NCI-H345 treated with DMSO at 0.1 percent for 48 hours (cell line): ENCODE measurements at regions not wholly inside any gene's neighbourhood (a gene's known extent, or its start where the extent isn't known, plus 50 kb on each side); places are given as distances from the start of the nearest gene placed in this dataset.
"Not testable (repeated sequence)": the region's sequence is repeated elsewhere in the genome, so short reads cannot be mapped to it uniquely, and the experiment has no call there.

Experiments
- DNase-seq: peaks from one replicate; lab custom pipeline; 2025; ENCODE audit not compliant: unreplicated experiment; lab: John Stamatoyannopoulos, UW

DNA sequence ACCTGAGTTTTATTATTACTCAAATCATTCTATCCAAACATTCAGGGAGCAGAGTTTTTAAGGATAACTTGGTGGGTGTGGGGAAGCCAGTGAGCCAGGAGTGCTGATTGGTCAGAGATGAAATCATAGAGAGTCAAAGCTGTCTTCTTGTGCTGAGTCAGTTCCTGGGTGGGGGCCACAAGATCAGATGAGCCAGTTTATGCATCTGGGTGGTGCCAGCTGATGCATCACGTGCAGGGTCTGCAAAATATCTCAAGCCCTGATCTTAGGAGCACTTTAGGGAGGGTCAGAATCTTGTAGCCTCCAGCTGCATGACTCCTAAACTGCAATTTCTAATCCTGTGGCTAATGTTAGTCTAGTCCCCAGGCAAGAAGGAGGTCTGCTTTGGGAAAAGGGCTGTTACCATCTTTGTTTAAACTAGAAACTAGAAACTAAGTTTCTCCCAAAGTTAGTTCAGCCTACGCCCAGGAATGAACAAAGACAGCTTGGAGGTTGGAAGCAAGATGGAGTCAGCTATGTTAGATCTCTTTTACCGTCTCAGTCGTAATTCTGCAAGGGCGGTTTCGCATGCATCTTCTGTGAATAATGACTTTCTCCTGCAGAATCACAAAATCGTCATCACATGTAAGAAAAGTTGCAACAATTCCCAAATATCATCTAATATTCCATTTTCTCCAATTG, 97.5 kb downstream of the ZNF664 start:
- DNase-seq, result not testable (repeated sequence)

GRCh38 chr12:124071075-124071443, 98.0 kb downstream of the ZNF664 start:
- DNase-seq, result no peak

GRCh38 chr12:124073356-124074035, 100.5 kb downstream of the ZNF664 start:
- no peak for DNase-seq

DNA sequence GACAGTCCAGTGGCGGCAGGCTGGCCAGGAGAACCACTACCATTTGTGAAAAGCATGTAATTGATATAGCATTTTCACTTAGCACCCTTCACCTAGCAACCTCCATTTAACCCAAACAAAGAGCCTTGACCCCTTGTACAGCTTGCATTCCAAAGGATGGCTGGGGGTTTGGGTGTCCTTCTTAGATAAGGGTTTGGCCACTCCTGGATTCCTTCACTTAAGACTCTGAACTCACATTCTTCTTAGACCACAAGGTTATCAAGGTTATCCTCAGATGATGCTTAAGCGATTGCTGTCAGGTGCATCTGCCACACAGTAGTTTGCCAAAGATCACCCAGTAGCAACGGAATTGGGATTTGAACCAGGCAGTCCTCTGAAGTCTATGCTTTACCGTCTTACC, 102.8 kb downstream of the ZNF664 start:
- DNase-seq, result no peak

- no peak for DNase-seq
Measured at GRCh38 chr12:124077701-124078100, 104.7 kb downstream of the ZNF664 start.

- DNase-seq, result no peak
Measured at GRCh38 chr12:124078800-124079199, 105.8 kb downstream of the ZNF664 start.

DNA sequence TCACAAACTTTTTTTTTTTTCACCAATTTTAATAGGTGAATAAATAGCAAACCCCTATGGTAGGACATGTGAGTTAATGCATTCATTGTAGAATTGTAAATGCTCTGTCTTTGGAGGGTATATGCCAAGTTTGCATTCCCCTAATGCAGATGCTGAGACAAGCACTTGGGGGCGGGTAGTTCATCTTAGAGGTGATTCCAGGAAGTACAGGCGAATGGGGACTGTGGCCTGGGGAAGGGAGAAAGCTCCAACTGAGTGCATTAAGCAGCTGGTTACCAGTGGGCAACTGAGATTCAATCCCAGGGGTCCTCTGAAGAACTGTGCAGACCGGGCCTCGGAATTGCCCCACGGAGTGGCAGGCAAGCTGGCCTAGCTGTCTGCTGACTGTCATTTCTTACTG, 107.6 kb downstream of the ZNF664 start:
- DNase-seq, result no peak

- DNase-seq, result no peak
Measured at GRCh38 chr12:124082012-124082411, 109.0 kb downstream of the ZNF664 start.

- no peak for DNase-seq
Measured at GRCh38 chr12:124082687-124083086, 109.7 kb downstream of the ZNF664 start.

GRCh38 chr12:124083708-124084107, 110.7 kb downstream of the ZNF664 start:
- DNase-seq, result no peak

- no peak for DNase-seq
Measured at GRCh38 chr12:124085419-124086296, 112.6 kb downstream of the ZNF664 start.

- no peak for DNase-seq
Measured at GRCh38 chr12:124086299-124086898, 113.4 kb downstream of the ZNF664 start.

DNA sequence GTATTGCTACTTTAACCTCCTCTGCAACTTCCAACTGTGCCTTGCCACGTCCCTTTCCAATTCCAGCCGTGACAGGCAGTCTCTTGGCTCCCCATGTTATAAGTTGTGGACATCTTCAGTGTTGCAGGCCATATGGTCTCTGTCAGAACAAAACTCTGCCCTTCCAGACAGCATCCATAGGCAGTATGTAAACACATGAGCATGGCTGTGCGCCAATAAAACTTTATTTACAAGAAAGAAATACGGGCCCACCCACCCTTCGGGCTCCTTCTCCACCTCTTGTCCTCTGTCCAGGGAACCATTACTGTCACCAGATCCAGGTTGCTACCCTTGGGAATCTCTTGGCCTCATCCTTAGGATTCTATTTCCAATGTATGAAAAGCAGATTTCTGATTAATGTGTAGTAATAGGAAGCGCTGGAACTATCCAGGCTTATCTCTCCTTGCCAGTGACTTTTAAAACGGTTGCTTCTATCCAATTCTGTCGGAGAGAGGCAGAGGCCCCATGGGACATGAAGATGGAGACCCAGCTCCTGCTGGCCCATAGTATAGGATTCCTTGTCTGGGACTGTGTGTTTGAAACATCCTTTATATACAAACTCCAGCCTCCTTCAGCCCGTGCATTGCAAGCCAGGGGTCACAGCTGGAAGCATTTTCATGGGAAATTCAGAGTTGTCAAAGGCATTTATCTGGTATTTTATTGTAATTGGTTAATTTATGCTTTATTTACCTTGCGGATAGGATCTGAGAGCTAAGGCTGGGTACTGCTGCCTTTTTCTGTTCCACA, 114.4 kb downstream of the ZNF664 start:
- no peak for DNase-seq

DNA sequence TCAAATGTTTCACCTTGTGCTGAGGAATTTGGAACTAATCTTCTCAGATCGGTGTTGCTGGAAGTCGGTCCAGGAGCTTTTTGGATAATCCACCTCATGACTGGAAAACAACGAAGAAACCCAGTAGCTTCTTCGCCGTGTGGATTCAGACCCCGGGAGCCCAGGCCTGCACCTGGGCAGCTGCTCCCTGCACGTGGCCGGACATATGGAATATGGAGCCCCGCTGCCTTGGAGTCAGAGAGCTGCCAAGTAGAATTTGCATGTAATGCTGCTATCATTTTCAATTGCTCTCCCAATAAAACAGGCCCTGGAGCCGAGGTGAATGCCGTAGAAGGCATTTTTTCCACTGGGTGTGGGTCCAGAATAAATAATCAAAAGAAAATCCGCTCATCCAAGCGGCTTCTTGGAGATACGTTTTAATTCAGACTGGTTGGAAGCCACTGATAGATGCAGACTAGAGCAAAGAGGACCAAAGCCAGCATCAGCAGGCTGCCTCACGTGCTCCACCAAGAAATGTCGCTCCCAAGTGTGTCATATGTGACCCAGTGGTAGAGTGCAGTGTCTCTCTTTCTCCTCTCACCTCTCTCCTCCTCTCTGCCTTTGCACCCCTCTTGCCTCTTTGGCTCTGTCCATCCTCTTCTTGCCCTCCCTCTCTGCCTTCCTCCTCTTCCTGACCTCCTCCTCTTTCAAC, 115.3 kb downstream of the ZNF664 start:
- DNase-seq, result no peak

GRCh38 chr12:124089181-124089914, 116.3 kb downstream of the ZNF664 start:
- DNase-seq, result not testable (repeated sequence)

DNA sequence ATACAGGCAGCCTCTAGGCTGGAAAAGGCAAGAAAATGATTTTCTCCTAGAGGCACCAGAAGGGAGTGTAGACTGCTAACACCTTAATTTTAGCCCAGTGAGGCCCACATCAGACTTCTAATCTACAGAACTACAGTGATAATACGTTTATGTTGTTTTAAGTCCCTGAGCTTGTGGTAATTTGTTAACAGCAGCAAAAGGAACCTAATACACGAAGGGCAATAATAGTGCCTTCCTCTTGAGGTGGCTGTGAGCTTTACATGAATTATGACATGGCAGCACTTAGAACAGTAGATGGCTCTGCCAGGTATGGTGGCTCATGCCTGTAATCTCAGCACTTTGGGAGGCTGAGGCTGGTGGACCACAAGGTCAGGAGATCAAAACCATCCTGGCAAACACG, 118.8 kb downstream of the ZNF664 start:
- DNase-seq, result no peak

- DNase-seq, result not testable (repeated sequence)
Measured at GRCh38 chr12:124092532-124092931, 119.5 kb downstream of the ZNF664 start.

- DNase-seq, result no peak
Measured at GRCh38 chr12:124093297-124093696, 120.3 kb downstream of the ZNF664 start.

DNA sequence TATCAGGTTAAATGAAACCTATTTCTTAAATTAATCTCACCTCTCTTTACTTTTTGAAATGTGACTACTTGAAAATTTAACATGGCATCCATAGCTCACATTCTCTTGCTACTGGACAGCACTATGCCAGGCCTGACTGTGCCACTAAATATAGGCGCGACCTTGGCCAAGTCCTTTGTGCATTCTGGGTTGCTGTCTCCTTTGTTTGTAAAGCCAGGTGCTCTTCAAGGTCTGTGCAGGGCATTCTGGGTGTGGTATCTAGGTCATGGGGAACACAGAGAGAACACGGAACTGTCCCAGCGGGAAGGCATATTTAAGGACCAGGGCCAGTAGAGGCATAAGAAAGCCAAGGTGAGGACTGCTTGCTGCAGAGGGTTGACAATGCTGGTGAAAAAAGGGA, 121.2 kb downstream of the ZNF664 start:
- no peak for DNase-seq
